ENCODE measurements at regions not wholly inside any gene's neighbourhood (a gene's known extent, or its start where the extent isn't known, plus 50 kb on each side); places are given as distances from the start of the nearest gene placed in this dataset.

GRCh38 chr5:86968301-86968753, 299.4 kb upstream of the RASA1 start:
- ATAC-seq (peak in 7 of 8 donors; percentile 28 to 83 (median 57)), DNase-seq (peak; percentile 13 to 26)
- no peaks in the 10 kb centered on the region for H3K9me3 ChIP-seq
- WGBS, 2 donors: 16 to 20% methylated on average over 4 of the region's 4 CpGs
- peak overlapping the region in 5 of 10 donors; percentile 17 to 56 (median 38) for H3K27ac ChIP-seq
- intact Hi-C loops (cut with DNase I): loop anchor here in 7 of 10 donors (1.0 to 10.0 kb wide), 4 partner anchors 84 to 88 kb away; no protein-coding TSS in a partner anchor
- H3K27me3 ChIP-seq: peaks cover 0 to 3% (median 0%) of the 10 kb centered on the region in 7 donors
- no peaks in the 10 kb centered on the region for H3K36me3 ChIP-seq
- TF ChIP-seq CTCF (IDR thresholded peaks at IDR 0.05): peak in 7 of 9 donors; percentile 18 to 64 (median 52)
- no peak overlapping the region for H3K4me3 ChIP-seq
- peaks cover 0 to 9% (median 0%) of the 10 kb centered on the region in 9 donors for H3K4me1 ChIP-seq

- Histone ChIP-seq H3K4me1 (peaks cover 0 to 18% (median 0%) of the 10 kb centered on the region in 9 donors), H3K27ac (no peak overlapping the region), H3K4me3 (no peak overlapping the region), H3K36me3 (no peaks in the 10 kb centered on the region), H3K27me3 (peaks cover 0 to 3% (median 0%) of the 10 kb centered on the region in 7 donors), H3K9me3 (no peaks in the 10 kb centered on the region)
- WGBS, 2 donors: 86 to 95% methylated on average over 3 of the region's 3 CpGs
- intact Hi-C loops (cut with DNase I): loop anchor here in 2 of 10 donors (5.0 kb wide), 2 partner anchors 42 to 88 kb away; no protein-coding TSS in a partner anchor
- no peak for ATAC-seq
- TF ChIP-seq CTCF (IDR thresholded peaks at IDR 0.05): no peak
- DNase-seq: no peak
Observed at GRCh38 chr5:86970361-86970760, 297.3 kb upstream of the RASA1 start.

- Histone ChIP-seq H3K9me3 (no peaks in the 10 kb centered on the region), H3K27me3 (peaks cover 0 to 3% (median 0%) of the 10 kb centered on the region in 7 donors), H3K4me1 (peaks cover 0 to 25% (median 0%) of the 10 kb centered on the region in 9 donors), H3K27ac (peak overlapping the region in 3 of 10 donors; percentile 12 to 62 (median 14)), H3K4me3 (no peak overlapping the region), H3K36me3 (no peaks in the 10 kb centered on the region)
- intact Hi-C loops (cut with DNase I): loop anchor here in 2 of 10 donors (5.0 kb wide), 2 partner anchors 41 to 89 kb away; no protein-coding TSS in a partner anchor
- DNase-seq (no peak), ATAC-seq (peak in 6 of 8 donors; percentile 33 to 67 (median 40))
- peak in 6 of 9 donors; percentile 8 to 34 (median 30) for TF ChIP-seq CTCF (IDR thresholded peaks at IDR 0.05)
- WGBS, 2 donors: 42 to 47% methylated on average over 4 of the region's 4 CpGs
Observed at GRCh38 chr5:86971034-86971571, 296.6 kb upstream of the RASA1 start.

GRCh38 chr5:86974955-86975354, 292.7 kb upstream of the RASA1 start:
- H3K27me3 ChIP-seq: peaks cover 0 to 3% (median 0%) of the 10 kb centered on the region in 7 donors
- no peak overlapping the region for H3K4me3 ChIP-seq
- peaks cover 0 to 54% (median 0%) of the 10 kb centered on the region in 9 donors for H3K4me1 ChIP-seq
- peaks cover 0 to 2% (median 0%) of the 10 kb centered on the region in 11 donors for H3K9me3 ChIP-seq
- no peak for TF ChIP-seq CTCF (IDR thresholded peaks at IDR 0.05)
- peak in 6 of 8 donors; percentile 50 to 75 (median 62) for ATAC-seq
- DNase-seq: peak in 1 of 2 donors; percentile 4
- intact Hi-C loops (cut with DNase I): loop anchor here in 2 of 10 donors (5.0 kb wide), 2 partner anchors 37 to 93 kb away; no protein-coding TSS in a partner anchor
- H3K27ac ChIP-seq: peak overlapping the region in 6 of 10 donors; percentile 6 to 67 (median 34)
- no peaks in the 10 kb centered on the region for H3K36me3 ChIP-seq
- 38 to 59% methylated on average over 1 of the region's 1 CpG for WGBS, 2 donors

Data from heart right ventricle (tissue), 16 donors.